NCI-H2029 treated with DMSO at 0.1 percent for 48 hours (cell line): ENCODE measurements at regions not wholly inside any gene's neighbourhood (a gene's known extent, or its start where the extent isn't known, plus 50 kb on each side); places are given as distances from the start of the nearest gene placed in this dataset.

Experiments
- DNase-seq: peaks from one replicate; lab custom pipeline; 2025; lab: John Stamatoyannopoulos, UW

DNA sequence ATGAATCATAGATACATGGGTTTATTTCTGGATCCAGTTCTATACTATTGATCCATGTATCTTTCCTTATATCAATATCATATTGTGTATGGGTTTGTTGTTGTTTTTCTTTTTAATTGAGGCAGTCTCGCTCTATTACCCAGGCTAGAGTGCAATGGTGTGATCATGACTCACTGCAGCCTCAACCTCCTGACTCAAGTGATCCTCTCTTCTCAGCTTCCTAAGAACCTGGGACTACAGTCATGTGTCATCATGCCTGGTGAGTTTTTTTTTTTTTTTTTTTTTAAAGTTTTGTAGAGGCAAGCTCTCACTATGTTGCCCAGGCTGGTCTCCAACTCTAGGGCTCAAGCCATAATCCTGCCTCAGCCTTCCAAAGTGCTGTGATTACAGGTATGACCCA, 1589.4 kb upstream of the TENM4 start:
- DNase-seq: no peak

DNA sequence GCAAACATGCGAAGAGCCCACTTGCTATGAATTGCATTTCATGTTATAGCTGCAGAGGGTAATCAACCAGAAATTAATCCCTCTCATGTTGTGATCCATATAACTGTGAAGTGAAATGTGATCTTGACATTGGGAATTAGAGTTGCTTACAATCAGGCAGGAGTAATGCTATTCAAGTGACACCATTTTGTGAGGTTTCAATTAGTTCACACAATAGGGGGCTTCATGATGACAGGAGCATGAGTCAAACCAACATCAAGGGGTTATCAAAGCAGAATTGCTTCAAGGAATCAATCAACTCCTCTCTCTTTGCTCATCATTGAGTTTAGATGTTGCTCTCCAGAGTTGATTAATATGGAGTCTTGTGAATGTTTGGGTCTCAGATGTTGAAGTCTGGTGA, 1585.2 kb upstream of the TENM4 start:
- no peak for DNase-seq

DNA sequence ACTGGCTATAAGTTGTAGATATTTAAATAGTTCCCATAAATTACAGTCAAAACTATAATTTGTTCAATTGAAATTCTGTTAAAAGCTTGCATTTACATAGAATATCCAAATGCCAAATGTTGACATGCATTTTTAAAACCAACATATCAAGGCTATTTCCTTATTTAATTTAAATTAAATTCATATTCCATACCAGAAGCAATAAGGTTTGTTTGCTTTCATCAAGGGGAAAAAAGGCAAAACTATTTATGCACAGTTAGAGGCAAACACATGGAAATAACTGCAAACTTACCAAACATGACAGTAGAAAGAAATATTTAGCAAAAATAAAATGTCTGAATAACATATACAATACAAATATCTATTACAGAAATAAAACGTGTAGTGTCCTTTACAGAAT, 1581.2 kb upstream of the TENM4 start:
- DNase-seq: no peak

DNA sequence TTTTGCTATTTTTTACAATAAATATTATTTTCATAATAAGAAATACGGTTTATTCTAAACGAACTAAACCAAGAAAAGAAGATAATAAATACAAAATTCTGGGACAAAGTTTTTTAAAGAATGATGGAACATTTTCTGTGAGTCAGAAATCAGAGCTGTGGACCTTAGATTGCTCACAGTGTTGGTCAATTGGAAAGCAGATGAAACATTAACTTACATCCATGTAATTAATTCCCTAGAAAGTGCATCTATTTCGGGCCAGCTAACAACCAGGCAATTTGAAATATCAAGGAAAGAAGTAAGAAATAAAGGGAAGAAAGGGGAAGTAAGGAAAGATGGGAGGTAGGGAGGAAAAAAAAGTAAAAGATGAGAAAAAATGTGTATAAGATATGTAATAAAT, 1569.8 kb upstream of the TENM4 start:
- DNase-seq: no peak

GRCh38 chr11:81007046-81007445, 1566.2 kb upstream of the TENM4 start:
- no peak for DNase-seq

DNA sequence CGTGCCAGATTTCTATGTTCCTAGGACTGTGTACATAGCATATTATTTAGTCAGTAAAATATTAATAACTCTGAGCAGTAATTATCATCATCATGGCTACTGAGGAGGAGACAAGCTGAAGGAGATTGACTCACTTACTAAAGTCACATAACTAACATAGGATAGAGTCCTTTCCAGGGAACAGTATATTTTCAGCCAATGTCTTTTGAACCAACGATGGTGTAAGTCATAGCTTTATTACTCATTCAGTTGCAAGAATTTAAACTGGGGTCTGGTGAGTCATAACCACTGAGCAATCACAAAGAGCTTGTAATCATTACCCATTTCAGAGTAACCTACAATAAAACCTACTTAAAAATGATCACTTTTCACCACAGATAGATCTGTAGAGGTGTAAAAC, 1564.8 kb upstream of the TENM4 start:
- DNase-seq: no peak

GRCh38 chr11:81004576-81004975, 1563.7 kb upstream of the TENM4 start:
- no peak for DNase-seq

GRCh38 chr11:81002374-81002773, 1561.5 kb upstream of the TENM4 start:
- no peak for DNase-seq

DNA sequence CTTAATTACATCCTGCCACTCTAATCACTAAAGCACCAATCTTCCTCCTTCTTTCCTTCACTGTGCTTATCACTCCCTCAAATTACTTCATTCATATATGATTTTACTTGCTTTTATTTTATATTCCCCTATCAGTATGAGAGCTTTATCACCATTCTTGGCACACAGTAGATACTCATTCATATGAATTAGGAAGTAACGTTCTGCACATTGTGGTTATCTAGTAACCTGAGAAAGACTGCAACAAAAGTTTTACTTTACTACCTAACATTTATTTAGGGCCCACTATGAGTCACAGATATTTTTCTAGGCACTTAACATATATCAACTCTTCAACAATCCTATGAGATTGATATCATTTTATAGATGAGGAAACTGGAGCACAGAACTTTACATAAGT, 1559.9 kb upstream of the TENM4 start:
- DNase-seq: no peak

DNA sequence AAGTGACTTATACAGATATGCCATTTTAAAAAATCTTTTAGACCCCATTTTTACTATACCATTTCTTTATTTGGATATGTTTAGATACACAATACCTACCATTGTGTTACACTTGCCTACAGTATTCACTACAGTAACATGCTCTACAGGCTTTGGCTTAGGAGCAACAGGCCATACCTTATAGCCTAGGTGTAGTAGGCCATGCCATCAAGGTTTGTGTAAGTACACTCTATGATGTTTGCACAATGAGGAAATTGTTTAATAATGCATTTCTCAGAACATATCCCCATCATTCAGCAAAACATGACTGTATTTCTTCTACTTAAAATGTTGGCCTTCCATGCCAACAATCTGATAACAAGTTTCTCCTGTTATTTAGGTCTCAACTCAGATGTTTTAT, 1559.5 kb upstream of the TENM4 start:
- DNase-seq: no peak

DNA sequence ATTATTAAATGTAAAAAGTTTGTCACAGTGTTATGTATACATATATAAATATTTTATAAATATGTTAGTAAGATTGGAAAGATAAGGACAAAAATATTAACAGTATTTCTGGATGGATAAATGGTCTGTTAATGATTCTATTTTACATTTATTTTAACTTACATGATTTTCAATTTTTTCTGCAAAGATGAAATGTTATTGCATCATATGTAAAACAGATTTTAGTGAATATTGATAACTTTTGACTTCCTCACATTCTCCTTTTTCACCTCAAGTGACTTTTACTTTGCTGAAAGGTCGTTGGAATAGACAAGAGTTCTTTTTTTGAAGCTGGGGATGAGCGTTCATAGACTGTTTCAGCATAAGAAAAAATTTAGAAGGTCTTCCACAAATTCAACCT, 1554.7 kb upstream of the TENM4 start:
- no peak for DNase-seq

- no peak for DNase-seq
These were observed 1552.7 kb upstream of the TENM4 start for GRCh38 chr11:80993536-80993935.

DNA sequence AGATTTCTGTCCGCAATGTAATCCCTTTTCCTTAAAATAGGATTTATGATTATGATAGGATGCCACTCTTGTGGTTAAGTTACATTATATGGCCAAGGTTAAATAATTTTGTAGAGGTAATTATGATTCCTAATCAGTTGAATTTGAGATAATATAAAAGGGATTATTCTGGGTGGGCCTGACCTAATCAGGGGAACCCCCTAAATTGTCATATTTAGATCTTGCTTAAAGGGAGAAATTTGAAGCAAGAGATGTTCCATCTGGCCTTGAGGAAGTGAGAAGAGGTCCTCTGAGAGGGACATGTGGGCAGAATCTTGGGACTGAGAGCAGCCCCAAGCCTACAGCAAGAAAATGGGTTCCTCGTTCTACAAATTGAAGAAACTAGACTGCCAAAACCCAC, 1550.1 kb upstream of the TENM4 start:
- DNase-seq: no peak

GRCh38 chr11:80987171-80987570, 1546.3 kb upstream of the TENM4 start:
- no peak for DNase-seq

GRCh38 chr11:80986421-80987074, 1545.7 kb upstream of the TENM4 start:
- DNase-seq: no peak

- DNase-seq: no peak
These were observed 1539.4 kb upstream of the TENM4 start for GRCh38 chr11:80980227-80980626.

GRCh38 chr11:80973786-80974185, 1533.0 kb upstream of the TENM4 start:
- DNase-seq: no peak

DNA sequence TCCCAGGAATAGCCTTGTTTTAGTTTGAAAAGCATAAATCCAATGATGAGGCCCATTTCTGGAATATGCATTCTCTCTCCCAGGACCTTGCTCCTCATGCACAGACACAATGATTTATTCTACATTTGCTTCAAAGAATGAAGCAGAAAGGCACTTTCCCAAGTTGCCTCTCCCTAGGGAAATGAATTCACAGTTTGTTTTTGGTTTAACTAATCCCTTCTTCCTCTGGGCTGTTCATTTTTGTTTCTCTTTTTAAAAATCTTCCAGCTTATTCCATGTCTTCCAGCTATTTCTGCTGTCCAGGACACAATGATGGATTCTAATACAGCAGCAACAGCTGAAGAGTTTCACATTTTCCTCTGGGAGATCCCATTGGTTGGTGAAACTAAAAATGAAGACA, 1529.2 kb upstream of the TENM4 start:
- no peak for DNase-seq

DNA sequence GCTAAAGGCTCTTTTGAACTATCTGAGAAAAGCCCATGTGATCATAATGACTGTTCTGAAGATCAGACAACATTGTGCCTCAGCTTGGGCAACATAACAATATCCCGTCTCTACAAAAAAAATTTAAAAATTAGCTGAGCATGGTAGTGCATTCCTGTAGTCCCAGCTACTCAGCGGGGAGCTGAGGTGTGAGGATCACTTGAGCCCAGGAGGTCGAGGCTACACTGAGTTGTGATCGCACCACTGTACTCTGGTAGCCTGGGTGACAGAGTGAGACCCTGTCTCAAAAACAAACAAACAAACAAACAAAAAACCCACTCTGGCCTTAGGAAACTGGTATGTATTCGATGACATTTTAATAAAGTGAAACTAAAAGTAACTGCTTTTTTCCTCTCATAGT, 1526.8 kb upstream of the TENM4 start:
- DNase-seq: no peak

DNA sequence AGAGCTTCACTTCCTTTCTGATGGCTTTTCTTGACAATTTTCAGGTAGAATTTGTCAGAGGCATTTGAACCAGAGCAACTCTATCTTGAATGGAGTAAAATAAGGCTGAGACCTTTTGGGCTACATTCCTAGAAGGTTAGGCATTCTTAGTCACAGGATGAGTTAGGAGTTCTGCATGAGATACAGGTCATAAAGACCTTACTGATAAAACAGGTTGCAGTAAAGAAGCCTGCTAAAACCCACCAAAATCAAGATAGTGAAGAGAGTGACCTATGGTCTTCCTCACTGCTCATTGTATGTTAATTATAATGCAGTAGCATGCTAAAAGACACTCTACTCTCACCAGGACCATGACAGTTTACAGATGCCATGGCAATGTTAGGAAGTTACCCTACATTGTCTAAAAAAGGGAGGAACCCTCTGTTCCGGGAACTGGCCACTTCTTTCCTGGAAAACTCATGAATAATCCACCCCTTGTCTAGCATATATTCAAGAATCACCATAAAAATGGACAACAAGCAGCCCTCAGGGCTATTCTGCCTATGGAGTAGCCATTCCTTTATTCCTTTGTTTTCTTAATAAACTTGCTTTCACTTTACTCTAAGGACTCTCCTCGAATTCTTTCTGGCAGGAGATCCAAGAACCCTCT, 1519.7 kb upstream of the TENM4 start:
- no peak for DNase-seq

- DNase-seq: no peak
These were observed 1518.9 kb upstream of the TENM4 start for GRCh38 chr11:80959751-80960150.

DNA sequence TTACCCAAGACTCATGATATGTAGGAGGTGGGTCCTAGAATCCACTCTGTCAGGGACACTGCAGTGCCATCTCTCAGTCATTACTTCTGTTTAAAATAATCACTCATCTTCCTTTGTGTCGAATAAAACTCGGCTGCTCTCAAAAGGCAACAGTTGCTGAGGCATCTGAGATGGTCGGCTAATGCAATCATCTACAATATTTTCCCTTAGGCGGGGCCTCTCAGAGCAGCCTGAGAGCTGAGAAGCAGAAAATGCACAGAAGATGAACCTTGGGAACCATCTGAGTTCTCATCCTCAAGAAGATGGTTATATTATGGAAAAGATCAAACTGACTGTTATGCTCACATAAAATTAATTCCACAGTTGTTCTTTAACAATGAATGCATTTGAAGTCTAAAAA, 1518.2 kb upstream of the TENM4 start:
- DNase-seq: no peak

DNA sequence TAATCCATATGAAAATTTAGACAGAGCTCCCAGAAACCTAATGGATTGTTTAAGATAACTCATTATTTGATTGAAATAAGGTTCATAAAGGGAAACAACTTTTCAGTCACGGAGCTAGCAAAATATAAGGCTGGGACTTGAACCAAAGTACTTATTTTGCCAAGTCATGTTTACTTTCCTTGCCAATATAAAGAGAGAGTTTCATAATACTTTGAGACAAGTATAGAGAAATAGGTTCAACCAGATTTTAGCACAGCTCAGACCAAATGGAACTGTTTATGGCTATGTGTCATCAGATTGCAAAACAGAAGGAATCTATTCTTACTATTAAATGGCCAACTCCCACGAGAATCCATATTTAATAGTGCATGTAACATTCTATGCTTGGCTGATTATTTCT, 1517.5 kb upstream of the TENM4 start:
- DNase-seq: no peak

- DNase-seq: no peak
These were observed 1514.8 kb upstream of the TENM4 start for GRCh38 chr11:80955588-80955987.
